Spleen (tissue), 7 donors: ENCODE measurements at regions not wholly inside any gene's neighbourhood (a gene's known extent, or its start where the extent isn't known, plus 50 kb on each side); places are given as distances from the start of the nearest gene placed in this dataset.

Source experiments
- CTCF ChIP-seq, 11 experiments: fragments of 200-600 bp in 7 of 11; fragments of 450-650 bp in 4 of 11; sonication (generic) in 4 of 11; IDR thresholded peaks in 8 of 11; conservative IDR thresholded peaks in 3 of 11; 1 replicate in 7 of 11; 2 replicates in 4 of 11; pipeline versions ENCODE4 v1.4.0 to v1.8.0; 2016 to 2021; ENCODE audit warnings: antibody characterized with exemption in 11 of 11, inconsistent platforms in 4 of 11, mild to moderate bottlenecking in 1 of 11
- POLR2AphosphoS5 ChIP-seq, 3 donors: sonication (generic); formaldehyde crosslinking; IDR thresholded peaks; one replicate each; pipeline ENCODE4 v1.5.1; 2017; ENCODE audit warnings: antibody characterized with exemption in 3 of 3
- donor health status: DM: no; HTN: no; CAD: no; lungs with moderate emphysema.
- donor health status: DM: no; HTN: no; CAD: no.
- donor health status: DM: no; HTN: no; CAD: no.

DNA sequence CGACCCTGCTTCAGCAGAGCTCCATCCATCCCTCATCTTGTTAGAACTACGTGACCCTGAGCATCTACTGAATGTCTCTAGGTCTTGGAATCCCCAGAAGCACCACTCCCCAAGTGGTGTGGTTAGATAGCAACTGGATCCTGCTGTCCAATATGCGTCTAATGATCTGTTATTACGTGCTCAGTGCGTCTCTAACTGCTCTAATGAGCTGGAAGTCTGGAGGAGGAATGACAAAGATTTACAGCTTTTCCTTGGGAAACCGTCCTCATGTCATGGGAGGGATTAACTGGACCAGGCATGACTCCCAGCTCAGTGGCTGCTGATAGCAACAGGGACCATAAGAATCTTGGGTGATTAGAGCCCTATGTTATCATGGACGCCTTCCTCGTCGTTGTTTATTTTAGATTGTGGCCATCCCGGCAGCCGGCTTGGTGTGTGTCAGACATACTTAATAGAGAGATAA, 150.9 kb downstream of the HS3ST3B1 start:
- TF ChIP-seq CTCF (IDR thresholded peaks at IDR 0.05 in 8 of 11, conservative IDR thresholded peaks at IDR 0.05 in 3 of 11): no peak
- no peak for TF ChIP-seq POLR2AphosphoS5 (IDR thresholded peaks at IDR 0.05)
